MM.1S (cell line): ENCODE measurements at regions not wholly inside any gene's neighbourhood (a gene's known extent, or its start where the extent isn't known, plus 50 kb on each side); places are given as distances from the start of the nearest gene placed in this dataset.

Experiments
- DNase-seq: peaks from one replicate; pipeline ENCODE4 v3.0.0-alpha.2; 2015
- H2AFZ ChIP-seq: fragments of 300-600 bp; sonication (generic); 2 replicates; pipeline ENCODE4 v1.6.0; 2016; ENCODE audit warnings: antibody characterized with exemption, low read length
- H3F3A ChIP-seq: fragments of 300-600 bp; sonication (generic); 2 replicates; pipeline ENCODE4 v1.6.1; 2016; ENCODE audit warnings: mild to moderate bottlenecking, antibody characterized with exemption, low read length, moderate library complexity, mixed read lengths; ENCODE audit not compliant: insufficient read depth
- H3K27ac ChIP-seq: fragments of 300-600 bp; sonication (generic); 2 replicates; pipeline ENCODE4 v1.5.1; 2016; ENCODE audit warnings: mild to moderate bottlenecking, low read length
- H3K27me3 ChIP-seq: fragments of 300-600 bp; sonication (generic); replicated peaks from 2 replicates; pipeline ENCODE4 v1.6.0; 2016; ENCODE audit warnings: low read length; ENCODE audit not compliant: insufficient read depth
- H3K36me3 ChIP-seq: fragments of 300-600 bp; sonication (generic); replicated peaks from 2 replicates; pipeline ENCODE4 v1.6.1; 2016; ENCODE audit warnings: mild to moderate bottlenecking, low read length, mixed read lengths; ENCODE audit not compliant: insufficient read depth
- H3K4me1 ChIP-seq: fragments of 300-600 bp; sonication (generic); 2 replicates; pipeline ENCODE4 v1.6.1; 2016; ENCODE audit warnings: low read length, mixed read lengths
- H3K4me2 ChIP-seq: fragments of 300-600 bp; sonication (generic); 2 replicates; pipeline ENCODE4 v1.6.0; 2016; ENCODE audit warnings: low read depth, low read length
- H3K4me3 ChIP-seq: fragments of 300-600 bp; sonication (generic); 2 replicates; pipeline ENCODE4 v1.5.1; 2016; ENCODE audit warnings: low read length, mixed read lengths
- H3K79me2 ChIP-seq: fragments of 300-600 bp; sonication (generic); 2 replicates; pipeline ENCODE4 v1.6.1; 2016; ENCODE audit warnings: mixed run types, low read length, mixed read lengths
- H3K9ac ChIP-seq: fragments of 300-600 bp; sonication (generic); 2 replicates; pipeline ENCODE4 v1.6.1; 2016; ENCODE audit warnings: low read length, mixed read lengths
- H3K9me2 ChIP-seq: fragments of 300-600 bp; sonication (generic); replicated peaks from 2 replicates; pipeline ENCODE4 v1.6.1; 2016; ENCODE audit warnings: mild to moderate bottlenecking, low read length, mixed read lengths; ENCODE audit not compliant: insufficient read depth
- H3K9me3 ChIP-seq: fragments of 300-600 bp; sonication (generic); replicated peaks from 2 replicates; pipeline ENCODE4 v1.6.1; 2016; ENCODE audit warnings: mild to moderate bottlenecking, low read length, mixed read lengths; ENCODE audit not compliant: insufficient read depth
- H4K20me1 ChIP-seq: fragments of 300-600 bp; sonication (generic); 2 replicates; pipeline ENCODE4 v1.6.1; 2016; ENCODE audit warnings: mild to moderate bottlenecking, low read length, moderate library complexity, mixed read lengths; ENCODE audit not compliant: insufficient read depth
- CTCF ChIP-seq: fragments of 300-600 bp; sonication (generic); IDR thresholded peaks from 2 replicates; pipeline ENCODE4 v1.5.1; 2016; ENCODE audit warnings: antibody characterized with exemption, low read length, mixed read lengths
- EZH2 ChIP-seq: fragments of 300-600 bp; sonication (generic); optimal IDR thresholded peaks from 2 replicates; pipeline ENCODE3; 2017; ENCODE audit warnings: low read depth, mild to moderate bottlenecking, antibody characterized with exemption, low read length, mixed read lengths
- EZH2phosphoT487 ChIP-seq: fragments of 300-600 bp; sonication (generic); IDR thresholded peaks from 2 replicates; pipeline ENCODE4 v1.6.1; 2018; ENCODE audit warnings: antibody characterized with exemption, low read length

GRCh38 chr16:72434159-72434558 lies 262.2 kb upstream of the PMFBP1 start:
- no peak for DNase-seq

GRCh38 chr16:72430121-72430520 lies 258.2 kb upstream of the PMFBP1 start:
- Histone ChIP-seq H3K4me1 (no peaks in the 10 kb centered on the region), H3F3A (no peaks in the 10 kb centered on the region), H3K27ac (no peak overlapping the region), H3K27me3 (no peaks in the 10 kb centered on the region), H2AFZ (no peak overlapping the region), H3K9me3 (no peaks in the 10 kb centered on the region), H3K4me2 (no peak overlapping the region), H3K36me3 (no peaks in the 10 kb centered on the region), H4K20me1 (no peaks in the 10 kb centered on the region), H3K79me2 (no peaks in the 10 kb centered on the region), H3K4me3 (no peak overlapping the region), H3K9me2 (no peaks in the 10 kb centered on the region), H3K9ac (no peak overlapping the region)
- TF ChIP-seq EZH2phosphoT487: no peak
- TF ChIP-seq CTCF: no peak
- TF ChIP-seq EZH2: no peak
- DNase-seq: no peak

More at GRCh38 chr16:72434159-72434558, 262.2 kb upstream of the PMFBP1 start:
- H3K4me3 ChIP-seq: no peak overlapping the region
- no peaks in the 10 kb centered on the region for H3F3A ChIP-seq
- H3K9ac ChIP-seq: no peak overlapping the region
- no peaks in the 10 kb centered on the region for H3K36me3 ChIP-seq
- no peaks in the 10 kb centered on the region for H3K9me3 ChIP-seq
- no peak overlapping the region for H3K27ac ChIP-seq
- H3K9me2 ChIP-seq: no peaks in the 10 kb centered on the region
- no peak for TF ChIP-seq EZH2
- no peak for TF ChIP-seq EZH2phosphoT487
- no peak for TF ChIP-seq CTCF
- H3K79me2 ChIP-seq: no peaks in the 10 kb centered on the region
- no peak overlapping the region for H2AFZ ChIP-seq
- no peaks in the 10 kb centered on the region for H4K20me1 ChIP-seq
- no peaks in the 10 kb centered on the region for H3K27me3 ChIP-seq
- H3K4me2 ChIP-seq: no peak overlapping the region
- no peaks in the 10 kb centered on the region for H3K4me1 ChIP-seq

- no peak overlapping the region for H3K27ac ChIP-seq
- H3K9me2 ChIP-seq: no peaks in the 10 kb centered on the region
- H3F3A ChIP-seq: no peaks in the 10 kb centered on the region
- no peaks in the 10 kb centered on the region for H3K36me3 ChIP-seq
- H3K4me2 ChIP-seq: no peak overlapping the region
- TF ChIP-seq EZH2phosphoT487: no peak
- no peak for TF ChIP-seq CTCF
- TF ChIP-seq EZH2: no peak
- no peaks in the 10 kb centered on the region for H3K79me2 ChIP-seq
- H3K27me3 ChIP-seq: no peaks in the 10 kb centered on the region
- no peak for DNase-seq
- H2AFZ ChIP-seq: no peak overlapping the region
- no peaks in the 10 kb centered on the region for H3K4me1 ChIP-seq
- H3K9me3 ChIP-seq: no peaks in the 10 kb centered on the region
- no peaks in the 10 kb centered on the region for H4K20me1 ChIP-seq
- H3K9ac ChIP-seq: no peak overlapping the region
- H3K4me3 ChIP-seq: no peak overlapping the region
Measured at GRCh38 chr16:72429671-72430081, 257.7 kb upstream of the PMFBP1 start.
